NCI-H2029 (cell line): ENCODE measurements at regions not wholly inside any gene's neighbourhood (a gene's known extent, or its start where the extent isn't known, plus 50 kb on each side); places are given as distances from the start of the nearest gene placed in this dataset.
A peak's percentile ranks its signal among the peaks of the same experiment; 100 is the strongest.

Experiments used
- DNase-seq: peaks from one replicate; lab custom pipeline; 2025; lab: John Stamatoyannopoulos, UW

DNA sequence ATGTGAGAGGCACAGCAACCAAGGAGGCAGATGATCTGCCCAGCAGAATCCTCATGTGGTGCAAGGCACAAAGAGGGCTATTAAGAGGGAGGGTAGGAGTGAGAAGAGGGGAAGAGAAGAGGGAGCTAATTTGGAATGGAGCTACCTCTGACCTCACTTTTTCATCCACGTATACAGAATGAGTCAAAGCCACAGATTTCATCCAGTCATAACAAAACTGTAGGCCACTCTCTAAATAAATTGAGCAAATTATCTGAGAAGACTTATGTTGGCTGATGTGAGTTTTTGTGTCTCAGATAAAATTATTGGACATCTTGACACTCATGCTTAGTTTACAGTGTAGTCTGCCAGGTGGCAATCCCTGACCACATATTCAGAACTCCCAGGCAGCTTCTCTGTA is 325.6 kb downstream of the TTLL7 start:
- no peak for DNase-seq

DNA sequence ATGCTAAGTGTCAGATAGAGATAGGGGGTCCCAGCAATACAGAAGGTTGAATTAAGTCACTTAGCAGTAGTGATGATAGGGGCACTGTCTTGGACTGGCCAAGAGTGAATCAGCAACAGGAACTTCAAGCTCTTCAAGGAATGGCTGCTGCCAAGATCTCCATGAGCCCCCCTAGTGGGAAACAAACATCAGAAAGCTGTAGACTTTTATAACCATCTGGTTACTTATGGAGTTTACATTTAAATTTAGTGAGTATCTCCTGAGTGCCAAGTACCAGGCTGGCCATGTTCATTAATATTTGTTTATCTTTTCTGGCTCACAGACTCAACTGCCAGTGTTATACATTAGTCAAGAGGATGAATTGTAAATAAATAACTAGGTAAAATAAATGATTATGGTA is 327.3 kb downstream of the TTLL7 start:
- no peak for DNase-seq

DNA sequence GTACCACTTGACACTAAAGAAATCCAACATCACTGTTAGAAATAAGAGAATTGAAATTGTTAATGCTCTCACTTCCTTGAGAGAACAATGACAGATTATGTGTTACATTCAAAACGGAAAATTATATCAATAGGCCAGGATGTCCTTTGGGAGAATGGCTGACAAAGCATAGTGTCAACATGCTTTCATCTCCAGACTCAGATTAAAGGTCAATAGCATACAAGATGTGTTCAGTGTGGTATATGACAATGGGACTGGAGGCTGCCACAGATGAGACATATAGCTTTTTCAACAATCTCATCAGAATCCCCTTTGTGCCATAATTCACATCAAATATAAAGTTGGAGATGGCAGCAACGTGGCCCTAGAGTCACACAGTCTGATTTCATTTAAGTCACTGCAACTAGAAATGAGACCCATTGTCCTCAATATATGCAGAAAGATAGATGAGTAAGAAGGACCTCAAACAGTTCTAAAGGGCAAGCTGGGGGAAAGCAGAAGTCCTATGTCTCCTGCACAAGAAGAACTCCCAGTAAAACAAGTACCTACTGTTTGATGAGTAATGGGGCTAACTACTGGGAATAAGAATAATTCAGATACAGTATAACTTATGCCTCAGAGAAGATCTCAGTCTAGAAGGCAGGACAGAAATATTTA is 327.9 kb downstream of the TTLL7 start:
- DNase-seq = no peak

DNA sequence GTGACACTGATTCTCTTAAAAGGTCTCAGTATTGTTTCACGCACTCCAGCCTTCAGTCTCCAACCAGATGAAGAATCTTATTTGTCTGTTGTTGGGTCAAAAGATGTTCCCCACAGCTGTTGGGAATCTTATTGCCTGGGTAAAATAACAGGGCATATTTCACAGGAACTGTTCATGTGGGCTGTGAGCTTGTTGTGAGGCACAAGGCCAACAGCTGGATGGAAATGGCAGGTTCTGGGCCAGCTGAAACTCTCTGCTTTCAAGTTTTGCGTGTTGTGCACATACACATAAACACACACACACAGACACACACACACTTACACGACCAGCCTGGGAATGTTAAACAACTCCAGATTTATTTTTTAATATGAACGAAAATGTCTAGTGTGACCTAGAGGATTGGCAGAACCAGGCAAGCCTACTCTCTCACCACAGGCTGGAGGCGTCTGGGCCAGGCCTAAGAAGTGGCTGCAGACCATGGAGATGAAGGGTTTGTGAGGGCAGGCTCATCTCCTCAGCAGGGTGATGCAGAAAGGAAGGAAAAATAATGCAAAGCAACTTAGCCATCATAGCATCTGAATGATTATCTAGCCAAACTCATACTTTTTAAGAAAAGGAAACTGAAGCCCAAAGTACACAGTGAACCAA is 357.0 kb downstream of the TTLL7 start:
- DNase-seq = no peak

DNA sequence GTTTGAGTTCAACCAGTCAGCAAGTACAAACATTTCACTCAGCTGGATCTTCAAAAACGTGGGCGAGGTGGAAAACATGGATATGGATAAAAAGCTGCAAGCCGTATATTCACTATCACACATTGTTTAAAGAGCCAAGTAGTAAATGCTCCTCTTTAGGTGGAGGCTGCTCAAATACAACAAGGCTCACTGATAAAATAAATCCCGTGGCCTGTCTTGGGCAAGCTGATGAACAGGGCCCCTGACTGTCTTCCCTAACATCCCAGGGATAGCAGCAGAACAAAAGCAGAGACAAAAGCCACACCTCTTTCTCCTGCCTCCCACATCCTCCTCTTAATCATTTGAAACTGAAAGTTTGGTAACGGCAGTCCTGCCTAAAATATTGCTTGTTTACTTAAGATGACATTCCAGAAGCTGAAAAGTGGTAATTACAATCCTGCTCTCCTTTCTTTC is 357.7 kb downstream of the TTLL7 start:
- no peak for DNase-seq

DNA sequence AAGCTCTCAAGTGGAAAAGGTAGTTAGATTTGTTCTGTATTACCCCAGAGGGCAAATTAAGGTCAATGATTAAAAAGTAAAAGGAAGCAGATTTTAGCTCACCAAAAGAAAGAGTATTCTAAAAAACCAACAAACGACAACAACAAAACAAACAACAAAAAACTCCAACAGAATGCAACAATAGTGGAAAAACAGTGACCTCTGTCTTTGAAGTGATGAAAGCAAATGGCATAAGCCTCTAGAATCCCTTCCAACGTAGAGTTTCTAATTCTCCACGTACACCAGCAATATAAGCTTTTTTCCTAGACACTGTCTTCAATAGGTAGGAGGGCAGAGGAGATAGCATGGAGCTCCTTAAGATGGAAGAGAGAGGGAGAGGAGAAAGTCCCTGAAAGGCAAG is 359.1 kb downstream of the TTLL7 start:
- no peak for DNase-seq

DNA sequence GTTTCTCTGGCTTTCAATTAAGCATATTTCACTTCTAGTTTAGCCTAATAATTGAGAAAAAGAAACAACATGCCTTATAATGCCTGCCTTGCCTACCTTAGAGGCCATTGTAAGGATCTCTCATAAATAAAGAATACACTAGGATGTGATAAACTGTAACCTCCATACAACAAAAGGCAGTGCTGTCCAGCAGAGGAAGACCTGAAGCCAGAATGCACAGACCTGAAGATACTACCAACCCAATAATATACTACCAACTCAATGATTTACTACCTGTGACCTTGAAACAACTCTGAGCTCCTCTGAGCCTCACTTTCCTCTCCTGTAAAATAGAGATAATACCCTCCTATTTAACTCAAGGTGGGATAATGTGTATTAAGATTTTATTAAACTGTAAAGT is 361.3 kb downstream of the TTLL7 start:
- no peak for DNase-seq

DNA sequence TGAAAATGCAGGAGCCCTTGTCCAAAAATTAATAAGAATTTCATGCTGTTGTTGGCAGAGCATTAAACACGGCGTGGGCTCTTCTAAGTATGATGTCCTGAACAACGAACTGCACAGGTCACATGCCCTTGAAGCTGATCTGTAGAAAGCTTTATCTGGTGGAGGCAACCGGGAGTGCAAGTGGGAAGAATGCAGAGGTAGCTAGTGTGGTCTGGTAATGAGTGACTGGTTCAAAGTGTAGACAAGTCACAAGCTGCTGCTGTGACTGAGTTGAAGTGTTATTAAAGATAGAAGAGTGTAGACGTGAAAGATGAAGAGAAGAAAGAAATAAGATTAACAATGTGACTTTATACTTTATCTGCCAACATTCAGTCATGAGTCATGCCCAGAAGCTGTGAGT is 361.9 kb downstream of the TTLL7 start:
- no peak for DNase-seq

DNA sequence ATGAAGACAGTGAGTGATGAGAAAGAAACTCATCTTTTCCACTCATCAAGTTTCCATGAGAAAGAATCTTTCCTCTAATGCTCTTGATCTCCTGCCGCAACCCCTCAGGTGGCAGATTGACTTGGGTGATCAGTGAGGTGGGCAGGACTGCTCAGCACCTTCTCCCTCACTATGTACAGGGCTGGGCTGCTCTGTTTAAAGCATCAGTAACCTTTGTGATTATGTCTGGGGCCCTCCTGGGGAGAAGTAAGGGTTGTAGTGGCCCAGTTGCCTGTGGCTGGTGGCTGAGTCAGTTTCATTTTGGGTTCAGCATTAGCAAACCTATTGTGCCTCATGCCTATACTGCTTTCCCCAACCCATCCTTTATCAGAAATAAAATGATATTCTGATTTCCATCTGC is 366.0 kb downstream of the TTLL7 start:
- no peak for DNase-seq

DNA sequence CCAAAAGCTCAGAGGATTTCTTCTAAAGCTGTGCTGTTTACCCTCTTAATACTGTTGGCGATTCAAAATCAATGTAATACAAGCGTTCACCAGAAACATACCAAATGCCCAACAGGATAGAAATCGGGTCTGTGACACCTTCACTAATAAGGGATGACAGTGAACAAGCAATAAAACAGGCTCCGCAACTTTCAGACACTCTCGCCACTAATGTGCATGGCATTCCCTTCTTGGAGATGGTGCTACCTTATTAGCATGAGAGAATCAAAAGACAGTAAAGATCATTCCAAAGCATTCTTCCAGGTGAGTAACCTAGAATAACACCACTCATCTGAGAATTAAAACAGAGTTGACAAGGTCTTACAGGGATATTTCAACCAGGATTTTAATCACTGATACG is 367.1 kb downstream of the TTLL7 start:
- DNase-seq = no peak

DNA sequence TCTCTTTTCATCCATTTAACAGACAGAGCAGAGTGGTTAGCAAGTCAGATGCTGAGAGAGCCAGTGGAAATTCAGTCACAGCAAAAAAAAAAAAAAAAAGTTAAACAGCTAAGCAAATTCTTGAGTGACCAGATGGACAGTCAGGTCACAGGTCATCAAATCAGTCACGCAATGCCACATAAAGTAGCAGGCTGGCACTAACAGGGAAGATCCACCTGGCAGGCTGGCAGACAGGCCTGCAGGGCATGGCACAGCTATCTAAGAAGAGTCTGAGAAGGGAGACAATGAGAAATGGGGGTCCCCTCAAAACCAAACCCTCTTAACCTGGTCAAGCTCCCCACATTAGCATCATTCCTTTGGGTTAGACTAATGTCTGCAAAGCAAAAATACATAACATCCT is 371.9 kb downstream of the TTLL7 start:
- no peak for DNase-seq

DNA sequence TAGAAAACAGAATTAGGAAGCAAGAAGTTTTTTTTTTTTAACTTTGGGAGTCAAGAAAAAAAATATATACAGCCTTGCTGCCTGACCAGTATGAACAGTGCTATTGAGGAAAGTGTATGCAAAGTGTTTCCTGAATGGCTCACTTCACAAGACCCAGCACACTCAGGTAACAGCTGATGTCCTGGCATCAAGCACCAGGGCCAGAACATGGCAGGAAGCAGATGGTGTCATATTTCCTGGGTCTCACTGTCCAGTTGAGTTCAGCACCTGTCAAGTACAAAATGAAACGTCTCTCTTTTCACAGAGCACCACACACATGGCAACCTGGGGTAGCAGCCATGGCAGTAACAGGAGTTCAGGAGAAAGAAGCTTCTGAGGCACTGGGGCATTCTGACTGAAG is 372.3 kb downstream of the TTLL7 start:
- DNase-seq = peak; percentile 82

DNA sequence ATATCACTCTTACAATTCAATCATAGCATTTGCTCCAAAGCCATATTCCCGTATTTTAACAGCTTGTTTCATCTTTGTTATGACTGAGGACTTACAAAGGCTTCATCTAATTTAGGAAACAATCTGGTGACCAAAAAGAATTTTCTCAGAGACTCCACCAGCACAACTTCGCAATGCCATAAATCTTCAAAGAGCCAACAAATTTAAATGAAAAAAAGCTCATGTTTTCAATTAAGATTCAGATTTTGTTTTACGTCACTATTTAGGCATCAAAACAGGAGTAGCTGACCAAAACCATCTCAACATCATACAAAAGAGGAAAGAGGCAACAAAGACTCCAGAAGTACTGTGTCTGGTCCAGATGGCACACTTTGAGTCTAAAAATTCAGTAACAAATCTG is 373.3 kb downstream of the TTLL7 start:
- DNase-seq = no peak

DNA sequence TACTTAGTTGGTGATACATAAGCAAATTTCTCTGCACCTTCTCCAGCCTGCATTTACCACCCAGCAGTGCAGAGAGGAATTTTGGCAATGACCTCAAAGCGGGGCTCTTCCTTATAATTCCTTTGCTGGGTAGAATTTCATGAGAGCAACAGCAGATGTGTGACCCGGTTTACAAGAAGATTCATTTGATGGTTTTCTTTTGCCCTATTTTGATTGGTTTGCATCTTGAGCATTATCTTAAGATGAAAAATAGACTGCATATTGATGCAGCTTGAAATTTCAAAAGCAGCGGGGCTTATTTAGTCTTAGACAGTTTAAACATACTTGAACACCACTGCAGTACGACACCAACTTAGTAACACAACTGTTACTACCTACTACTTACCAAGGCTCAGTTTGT is 378.9 kb downstream of the TTLL7 start:
- DNase-seq = no peak

DNA sequence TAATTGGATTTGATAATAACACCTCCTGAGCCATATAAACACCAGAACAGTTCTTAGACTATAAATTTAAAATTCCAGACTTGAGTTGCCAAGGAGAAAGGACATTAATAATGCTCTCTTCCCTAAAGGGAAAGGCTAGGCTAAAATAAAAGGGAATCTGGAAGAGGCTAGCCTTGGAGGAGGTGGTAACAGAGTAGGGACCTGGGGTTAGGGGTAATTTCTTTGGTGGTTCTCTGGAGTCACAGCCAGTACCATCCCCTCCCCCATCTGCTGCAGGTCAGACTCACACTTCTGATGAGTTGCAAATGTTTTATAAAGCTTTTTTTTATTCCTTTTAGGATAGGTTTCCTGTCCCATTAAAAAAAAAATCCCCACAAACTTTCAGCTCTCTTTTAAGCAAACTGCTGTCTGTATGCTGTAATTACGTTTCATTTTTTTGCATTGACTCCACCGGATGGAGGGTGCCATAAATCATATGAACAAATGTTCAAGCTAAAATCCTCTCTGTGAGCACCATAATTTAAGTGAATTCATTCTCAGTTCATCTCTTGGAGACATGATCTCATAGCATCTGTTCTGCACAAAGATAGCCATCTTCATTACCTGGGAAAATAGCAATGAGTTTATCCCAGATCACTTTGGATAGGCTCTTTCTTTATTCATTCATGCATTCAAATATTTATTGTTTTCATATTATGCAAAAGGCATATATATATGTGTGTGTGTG is 379.6 kb downstream of the TTLL7 start:
- no peak for DNase-seq

DNA sequence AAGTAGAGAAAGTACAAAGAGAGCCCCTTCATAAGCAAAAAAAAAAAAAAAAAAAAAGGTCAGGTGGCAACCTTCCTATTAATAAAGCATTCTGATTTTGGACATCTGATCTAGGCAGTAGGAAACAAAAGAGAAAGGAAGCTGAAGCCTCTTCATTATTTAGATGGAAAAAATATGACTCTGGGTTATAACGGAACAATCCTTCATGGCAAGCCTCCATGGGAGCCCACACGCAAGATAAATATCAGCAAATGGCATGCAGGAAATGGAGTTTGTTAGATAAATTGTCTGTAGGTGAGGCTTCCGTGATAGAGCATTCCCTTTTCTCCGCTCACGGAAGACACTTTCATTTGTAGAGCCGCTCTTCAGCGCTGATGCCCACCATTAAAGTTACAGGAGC is 381.0 kb downstream of the TTLL7 start:
- DNase-seq = no peak

DNA sequence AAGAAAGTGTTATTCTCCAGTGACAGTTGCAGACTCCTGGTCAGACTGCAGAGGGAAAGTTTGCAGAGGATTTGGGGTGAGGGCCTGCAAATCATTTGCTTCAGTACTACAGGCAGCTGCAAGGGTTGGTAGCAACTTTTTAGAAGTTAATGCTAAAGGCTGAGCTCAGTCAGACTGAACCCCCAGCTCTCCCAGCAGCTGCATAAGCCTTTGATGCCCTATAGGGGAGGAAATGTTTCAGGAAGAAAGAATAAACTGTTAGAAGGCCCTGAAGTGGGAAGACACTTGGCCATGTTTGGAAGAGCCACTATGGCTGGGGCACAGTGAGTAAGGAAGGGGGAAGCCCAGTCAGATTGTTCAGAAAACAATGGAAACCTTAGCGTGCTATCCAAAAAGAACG is 383.6 kb downstream of the TTLL7 start:
- no peak for DNase-seq

DNA sequence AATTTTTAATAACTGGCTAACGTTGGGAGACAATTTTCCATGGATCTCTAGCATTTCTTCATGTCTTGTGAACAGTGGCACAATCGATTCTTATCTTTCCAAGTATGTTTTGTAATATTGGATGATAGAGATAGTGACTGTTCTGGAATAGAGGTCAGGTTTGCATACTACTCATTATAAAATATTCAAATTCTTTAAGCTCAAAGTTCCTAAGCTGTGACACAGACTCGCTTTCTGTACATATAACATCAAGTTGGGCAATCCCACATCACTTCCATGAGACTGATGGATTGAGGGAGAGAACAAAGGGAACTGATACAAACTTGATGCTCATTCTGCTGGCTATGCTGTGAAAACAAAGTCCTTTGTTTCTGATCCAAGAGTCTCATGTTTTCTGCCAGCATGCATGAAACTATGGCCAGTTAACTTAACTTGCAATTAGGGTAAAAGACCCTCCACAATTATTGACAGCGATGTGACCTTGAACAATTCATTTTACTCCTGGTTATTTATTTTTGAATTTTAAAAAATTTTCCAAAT is 392.4 kb downstream of the TTLL7 start:
- no peak for DNase-seq

DNA sequence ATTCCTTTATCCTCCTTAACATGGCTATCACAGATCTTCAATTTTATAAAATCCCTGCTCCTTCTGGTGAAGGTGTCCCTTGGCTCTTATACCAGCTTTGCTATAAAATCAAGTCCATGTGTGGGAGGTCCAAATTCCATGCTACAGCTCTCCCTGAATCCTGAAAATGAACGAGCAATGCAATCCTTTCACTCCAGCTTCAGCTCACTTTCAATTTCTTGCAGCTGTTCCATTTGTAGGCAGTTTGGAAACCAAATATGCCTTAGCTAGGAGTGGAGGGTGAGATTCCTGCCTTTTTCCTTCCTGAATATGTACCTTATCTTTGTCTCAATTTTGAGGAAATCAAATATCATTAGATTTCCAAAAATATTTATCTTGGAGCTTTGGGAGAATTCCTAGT is 402.6 kb downstream of the TTLL7 start:
- no peak for DNase-seq

DNA sequence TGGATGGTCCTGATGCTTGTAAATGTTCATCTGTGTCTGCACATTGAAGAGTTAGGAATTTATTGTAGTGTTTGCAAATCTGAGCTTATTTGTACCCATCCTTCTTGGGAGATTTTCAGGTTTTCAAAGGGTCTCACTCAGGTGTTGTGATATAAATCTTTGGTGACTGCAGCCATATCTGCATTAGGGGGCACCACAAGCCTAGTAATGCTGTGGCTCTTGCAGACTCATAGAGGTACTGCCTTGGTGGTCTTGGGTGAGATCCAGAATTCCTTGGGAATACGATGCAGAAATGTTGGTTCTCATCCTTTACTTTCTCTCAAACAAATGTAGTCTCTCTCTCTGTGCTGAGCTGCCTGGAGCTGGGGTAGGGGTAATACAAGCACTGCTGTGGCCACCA is 405.9 kb downstream of the TTLL7 start:
- DNase-seq = no peak

DNA sequence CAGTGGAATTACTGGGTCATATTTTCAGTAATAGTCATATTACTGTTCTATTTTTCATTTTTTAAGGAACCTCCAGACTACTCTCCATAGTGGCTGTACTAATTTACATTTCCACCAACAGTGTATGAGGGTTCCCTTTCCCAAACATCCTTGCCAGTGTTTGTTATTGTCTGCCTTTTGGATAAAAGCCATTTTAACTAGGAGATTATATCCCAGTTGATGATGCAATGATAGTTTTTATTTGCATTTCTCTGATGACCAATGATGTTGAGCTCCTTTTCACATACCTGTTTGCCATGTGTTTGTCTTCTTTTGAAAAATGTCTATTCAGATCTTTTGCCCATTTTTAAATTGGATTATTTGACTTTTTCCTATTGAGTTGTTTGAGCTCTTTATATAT is 410.8 kb downstream of the TTLL7 start:
- peak; percentile 6 for DNase-seq

DNA sequence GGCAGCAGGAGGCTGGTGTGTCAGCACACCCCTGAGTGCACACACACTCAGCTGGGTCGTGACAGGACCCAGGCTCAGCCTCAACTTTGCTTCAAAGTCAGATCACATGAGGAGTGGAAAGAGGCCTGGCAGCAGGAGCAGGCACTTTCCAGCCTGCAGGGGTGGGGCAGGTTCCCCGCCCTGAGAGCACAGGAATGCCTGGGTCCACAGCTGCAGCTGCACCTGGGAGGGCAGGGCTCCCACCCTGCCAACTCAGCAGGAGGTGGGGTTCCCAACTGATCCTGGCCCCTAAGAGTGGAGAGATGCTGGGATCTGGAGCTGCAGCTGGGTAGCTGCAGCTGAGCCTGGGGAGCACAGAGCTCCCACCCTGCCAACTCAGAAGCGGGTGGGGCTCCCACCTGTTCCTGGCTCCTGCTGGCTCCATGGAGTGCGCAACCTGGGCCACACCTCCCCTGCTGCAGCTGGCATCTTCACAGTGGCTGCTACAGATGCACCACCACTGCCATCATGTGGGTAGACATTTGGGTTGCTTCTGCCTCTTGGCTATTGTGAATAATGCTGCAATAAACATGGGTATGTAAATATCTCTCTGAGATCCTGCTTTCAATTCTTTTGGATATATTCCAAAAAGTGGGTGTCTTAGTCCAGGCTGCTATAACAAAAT is 415.4 kb downstream of the TTLL7 start:
- peak; percentile 53 for DNase-seq

DNA sequence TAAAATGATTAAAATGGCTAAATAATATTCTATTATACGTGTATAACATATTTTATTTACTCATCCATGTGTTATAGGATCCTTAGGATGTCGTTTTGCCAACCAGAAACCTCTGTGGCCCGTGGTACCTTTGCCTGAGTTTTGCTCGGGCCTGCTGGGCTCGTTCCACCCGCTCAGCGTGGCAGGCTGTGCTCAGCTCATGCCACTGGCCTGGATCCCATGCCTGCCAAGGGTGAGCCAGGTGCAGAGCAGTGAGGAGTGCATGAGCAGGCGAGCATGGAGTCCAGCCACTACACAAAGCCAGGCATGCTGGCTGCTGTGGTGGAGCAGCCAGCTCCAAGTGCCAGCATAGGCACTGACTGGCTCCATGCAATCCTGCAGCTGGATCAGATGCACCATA is 417.2 kb downstream of the TTLL7 start:
- DNase-seq = no peak
